ENCODE measurements at regions not wholly inside any gene's neighbourhood (a gene's known extent, or its start where the extent isn't known, plus 50 kb on each side); places are given as distances from the start of the nearest gene placed in this dataset.

DNA sequence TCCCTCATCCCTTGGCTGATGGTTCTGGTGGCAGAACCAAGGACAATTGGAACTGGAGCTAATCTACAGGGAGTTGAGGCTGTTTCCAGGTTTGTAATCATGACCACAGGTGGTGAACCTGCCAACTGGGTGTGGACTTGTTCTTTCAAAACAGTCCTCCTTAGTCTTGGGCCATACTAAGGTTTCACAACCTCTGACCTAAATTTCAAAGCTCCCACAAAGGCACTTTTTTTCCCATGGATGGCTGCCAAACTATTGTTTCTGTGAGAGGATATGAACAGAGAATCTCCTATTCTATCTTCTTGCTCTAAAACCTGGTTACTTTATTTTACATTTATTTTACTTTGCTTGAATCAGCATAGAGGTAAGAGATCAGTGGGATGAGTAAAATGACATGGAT, 106.5 kb upstream of the IZUMO3 start:
- TF ChIP-seq, protein P1, sequence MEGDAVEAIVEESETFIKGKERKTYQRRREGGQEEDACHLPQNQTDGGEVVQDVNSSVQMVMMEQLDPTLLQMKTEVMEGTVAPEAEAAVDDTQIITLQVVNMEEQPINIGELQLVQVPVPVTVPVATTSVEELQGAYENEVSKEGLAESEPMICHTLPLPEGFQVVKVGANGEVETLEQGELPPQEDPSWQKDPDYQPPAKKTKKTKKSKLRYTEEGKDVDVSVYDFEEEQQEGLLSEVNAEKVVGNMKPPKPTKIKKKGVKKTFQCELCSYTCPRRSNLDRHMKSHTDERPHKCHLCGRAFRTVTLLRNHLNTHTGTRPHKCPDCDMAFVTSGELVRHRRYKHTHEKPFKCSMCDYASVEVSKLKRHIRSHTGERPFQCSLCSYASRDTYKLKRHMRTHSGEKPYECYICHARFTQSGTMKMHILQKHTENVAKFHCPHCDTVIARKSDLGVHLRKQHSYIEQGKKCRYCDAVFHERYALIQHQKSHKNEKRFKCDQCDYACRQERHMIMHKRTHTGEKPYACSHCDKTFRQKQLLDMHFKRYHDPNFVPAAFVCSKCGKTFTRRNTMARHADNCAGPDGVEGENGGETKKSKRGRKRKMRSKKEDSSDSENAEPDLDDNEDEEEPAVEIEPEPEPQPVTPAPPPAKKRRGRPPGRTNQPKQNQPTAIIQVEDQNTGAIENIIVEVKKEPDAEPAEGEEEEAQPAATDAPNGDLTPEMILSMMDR (IDR thresholded peaks at IDR 0.05): no peak
- TF ChIP-seq POLR2A (IDR thresholded peaks at IDR 0.05): no peak
